PC-3 (cell line): ENCODE measurements at regions not wholly inside any gene's neighbourhood (a gene's known extent, or its start where the extent isn't known, plus 50 kb on each side); places are given as distances from the start of the nearest gene placed in this dataset.

Experiments used
- CTCF ChIP-seq: fragments of 300-600 bp; sonication (generic); conservative IDR thresholded peaks from 2 replicates; pipeline ENCODE4 v1.5.1; 2017; ENCODE audit warnings: antibody characterized with exemption, low read depth, mild to moderate bottlenecking, low read length
- EZH2 ChIP-seq: fragments of 300-600 bp; sonication (generic); IDR thresholded peaks from one replicate; pipeline ENCODE4 v1.6.1; 2017; ENCODE audit warnings: antibody characterized with exemption, mild to moderate bottlenecking, low read length; ENCODE audit not compliant: unreplicated experiment
- EZH2phosphoT487 ChIP-seq: fragments of 300-600 bp; sonication (generic); IDR thresholded peaks from 2 replicates; pipeline ENCODE4 v1.6.1; 2018; ENCODE audit warnings: mild to moderate bottlenecking, antibody characterized with exemption, low read length, borderline replicate concordance

GRCh38 chr1:187987236-187987776 is 1158.6 kb downstream of the PLA2G4A start:
- no peak for TF ChIP-seq CTCF
- TF ChIP-seq EZH2: no peak
- TF ChIP-seq EZH2phosphoT487: no peak
